ENCODE measurements at regions not wholly inside any gene's neighbourhood (a gene's known extent, or its start where the extent isn't known, plus 50 kb on each side); places are given as distances from the start of the nearest gene placed in this dataset.
"Not testable (repeated sequence)": the region's sequence is repeated elsewhere in the genome, so short reads cannot be mapped to it uniquely, and the experiment has no call there.

- DNase-seq (ENCODE audit: low read depth), result no peak
These were observed 121.5 kb downstream of the APIP start for GRCh38 chr11:34794696-34795095.

DNA sequence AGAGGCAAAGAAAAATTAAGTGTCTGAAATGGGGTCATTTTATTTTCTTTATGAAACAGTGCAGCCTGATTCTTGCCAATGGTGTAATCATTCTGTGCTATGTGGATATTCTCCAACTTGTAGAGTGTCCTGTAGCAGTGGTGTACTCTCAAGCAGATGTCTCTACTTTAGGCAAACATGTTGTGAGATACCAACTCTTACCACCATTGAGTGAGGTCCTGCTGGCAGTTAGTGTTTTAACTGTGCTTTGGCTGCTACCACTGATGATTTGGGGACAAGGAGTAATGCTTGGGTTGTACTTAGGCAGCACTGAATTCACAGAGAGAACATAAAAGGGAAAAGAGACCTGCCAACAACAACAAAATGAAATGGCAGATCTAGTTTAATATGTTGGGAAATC lies 122.5 kb downstream of the APIP start:
- DNase-seq (ENCODE audit: low read depth), result peak; percentile 81

DNA sequence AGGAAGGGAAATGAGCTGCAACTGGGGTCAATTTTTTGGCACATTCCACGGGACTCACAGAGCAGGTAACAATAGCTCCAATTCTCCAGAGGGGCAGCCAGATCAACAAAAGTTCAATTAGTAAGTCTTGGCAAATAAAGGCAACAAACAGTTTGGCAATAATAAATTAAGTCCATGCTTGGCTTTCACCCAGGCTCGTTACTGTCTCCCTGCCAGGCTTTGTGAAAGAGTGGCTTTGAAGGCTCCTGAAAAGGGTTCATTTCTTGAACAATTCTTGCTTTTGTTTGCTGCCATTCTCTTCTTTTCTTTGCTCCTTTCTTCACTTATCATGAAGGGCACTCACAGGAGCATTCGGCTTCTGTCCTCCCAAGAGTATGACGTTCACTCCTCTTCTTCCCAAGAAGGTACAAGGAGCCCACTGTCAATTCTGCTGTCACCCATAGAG lies 123.3 kb downstream of the APIP start:
- peak; percentile 72 for DNase-seq (ENCODE audit: low read depth)

GRCh38 chr11:34791780-34792542 lies 124.2 kb downstream of the APIP start:
- DNase-seq (ENCODE audit: low read depth), result peak; percentile 40

DNA sequence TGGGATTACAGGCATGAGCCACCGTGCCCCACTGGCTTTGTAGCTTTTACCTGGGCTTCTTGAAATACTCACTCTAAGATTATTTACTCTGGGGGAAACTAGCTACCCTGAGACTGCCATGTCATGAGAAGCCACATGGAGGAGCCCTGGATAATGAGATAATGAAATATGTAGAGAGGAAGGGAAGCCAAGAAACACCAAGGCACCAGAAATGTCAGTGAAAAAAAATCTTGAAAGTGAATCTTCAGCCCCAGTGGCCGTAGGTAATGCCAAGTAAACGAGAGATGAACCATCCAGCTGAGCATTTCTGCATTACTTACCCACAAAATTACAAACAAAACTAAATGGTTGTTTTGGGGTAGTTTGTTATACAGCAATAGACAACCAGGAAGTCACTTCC lies 125.6 kb downstream of the APIP start:
- DNase-seq (ENCODE audit: low read depth), result no peak

DNA sequence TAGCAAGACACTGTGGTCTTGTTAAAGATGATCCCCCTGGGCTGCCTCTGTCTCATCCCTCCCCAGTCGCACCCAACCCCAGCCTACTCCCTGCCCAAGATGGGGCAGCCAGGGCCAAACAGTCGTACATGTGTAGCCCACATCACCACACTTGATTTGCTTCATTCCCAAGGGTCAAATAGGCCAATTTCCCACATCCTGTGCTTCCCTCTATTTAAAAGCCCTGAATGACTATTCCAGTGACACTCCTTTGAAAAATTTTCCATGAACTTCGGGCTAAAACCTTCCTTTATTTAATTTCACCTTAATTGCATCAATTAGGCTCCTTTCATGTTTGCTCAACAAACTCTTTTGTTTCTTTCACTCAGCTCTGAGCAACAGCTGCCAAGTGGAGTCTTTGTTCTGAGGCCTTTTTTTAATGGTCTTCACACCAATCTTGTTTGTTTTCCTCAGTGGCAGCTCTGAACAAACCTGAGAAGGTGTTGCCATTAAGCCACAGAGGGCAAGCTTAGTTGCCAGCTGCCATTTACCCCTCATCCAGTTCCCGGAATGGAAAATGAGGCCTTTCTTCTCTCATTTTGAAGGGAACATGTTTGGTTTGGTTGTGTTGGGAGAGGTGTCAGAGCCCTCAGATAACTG lies 126.9 kb downstream of the APIP start:
- no peak for DNase-seq (ENCODE audit: low read depth)

GRCh38 chr11:34788642-34789041 lies 127.5 kb downstream of the APIP start:
- DNase-seq (ENCODE audit: low read depth), result no peak

GRCh38 chr11:34787895-34788294 lies 128.3 kb downstream of the APIP start:
- DNase-seq (ENCODE audit: low read depth), result no peak

DNA sequence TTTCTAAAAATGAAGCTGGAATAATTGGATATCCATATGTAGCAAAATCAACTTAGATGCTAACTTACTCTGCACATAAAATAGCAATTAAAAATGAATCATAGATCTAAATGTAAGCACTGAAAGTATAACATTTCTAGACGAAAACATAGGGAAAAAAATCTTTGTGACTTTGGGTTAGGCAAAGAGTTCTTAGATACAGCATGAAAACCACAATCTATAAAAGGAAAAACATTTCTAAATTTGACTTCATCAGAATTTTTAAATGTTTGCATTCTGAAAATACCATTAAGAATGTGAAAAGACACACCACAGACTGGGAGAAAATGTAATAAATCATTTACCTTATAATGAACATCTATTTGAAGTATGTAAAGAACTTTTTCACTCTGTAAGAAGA lies 128.8 kb downstream of the APIP start:
- DNase-seq (ENCODE audit: low read depth), result peak; percentile 24

GRCh38 chr11:34784318-34784841 lies 131.8 kb downstream of the APIP start:
- DNase-seq (ENCODE audit: low read depth), result no peak

GRCh38 chr11:34783816-34784317 lies 132.3 kb downstream of the APIP start:
- DNase-seq (ENCODE audit: low read depth), result no peak

- DNase-seq (ENCODE audit: low read depth), result not testable (repeated sequence)
These were observed 134.4 kb downstream of the APIP start for GRCh38 chr11:34781826-34782225.

- peak; percentile 30 for DNase-seq (ENCODE audit: low read depth)
These were observed 140.7 kb downstream of the APIP start for GRCh38 chr11:34775417-34775888.

DNA sequence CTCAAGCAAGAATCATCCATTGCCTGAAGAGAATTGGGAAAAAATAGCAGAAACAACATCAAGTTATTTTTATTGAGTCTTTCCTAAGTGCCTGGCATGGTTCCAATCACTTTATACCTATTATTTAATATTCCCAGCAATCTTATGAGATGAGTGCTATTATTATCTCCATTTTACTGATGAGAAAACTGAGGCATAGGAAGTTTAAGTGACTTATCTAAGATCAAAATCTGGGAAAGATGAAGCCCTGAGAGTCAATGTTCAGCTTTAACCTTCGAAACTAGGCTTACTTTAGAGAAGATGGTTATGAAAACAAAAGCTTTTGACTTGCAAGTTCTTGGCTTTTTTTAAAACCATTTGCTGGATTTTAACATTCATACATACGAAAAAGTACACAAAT lies 141.6 kb downstream of the APIP start:
- no peak for DNase-seq (ENCODE audit: low read depth)

DNA sequence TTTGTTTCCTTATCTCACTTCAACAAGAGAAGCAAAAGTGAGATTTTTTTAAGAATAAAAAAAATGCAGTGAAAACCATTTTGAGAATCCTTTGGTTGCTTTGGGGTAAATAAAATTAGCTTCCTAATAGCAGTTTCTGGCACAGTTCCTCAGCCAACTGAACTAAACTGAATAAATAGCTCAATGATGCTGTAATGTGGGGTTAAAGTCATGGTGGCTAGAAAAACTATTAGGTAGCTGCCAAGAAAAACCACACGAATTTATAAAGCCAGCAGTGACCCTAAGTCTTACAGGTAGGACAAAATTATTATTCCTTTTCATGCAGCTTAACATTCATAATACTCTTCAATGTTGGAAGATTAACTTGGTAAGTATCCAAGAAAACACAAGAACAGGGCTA lies 142.4 kb downstream of the APIP start:
- peak; percentile 52 for DNase-seq (ENCODE audit: low read depth)

- peak; percentile 40 for DNase-seq (ENCODE audit: low read depth)
These were observed 143.0 kb downstream of the APIP start for GRCh38 chr11:34773211-34773610.

DNA sequence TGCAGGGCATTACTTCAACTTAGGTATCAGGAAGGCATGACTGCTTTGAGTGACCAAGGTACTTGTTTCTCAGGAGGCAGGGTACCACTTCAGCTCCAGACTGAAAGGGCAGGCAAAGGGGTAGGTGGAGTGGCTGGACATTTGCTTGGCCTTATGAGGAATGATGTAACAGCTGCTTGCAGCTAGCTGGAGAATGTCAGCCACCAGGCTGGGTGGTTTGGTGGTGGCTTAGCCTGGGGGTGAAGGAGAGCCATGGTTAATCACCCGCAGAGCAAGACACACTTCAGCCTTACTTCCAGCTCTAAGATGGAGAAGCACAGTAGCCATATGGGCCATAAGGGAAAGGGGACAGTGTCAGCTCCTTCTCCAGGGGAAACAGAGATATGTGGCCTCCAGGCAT lies 146.1 kb downstream of the APIP start:
- DNase-seq (ENCODE audit: low read depth), result no peak

- no peak for DNase-seq (ENCODE audit: low read depth)
These were observed 147.0 kb downstream of the APIP start for GRCh38 chr11:34769224-34769623.

GRCh38 chr11:34762625-34763024 lies 141.7 kb downstream of the EHF start:
- not testable (repeated sequence) for DNase-seq (ENCODE audit: low read depth)

- peak; percentile 52 for DNase-seq (ENCODE audit: low read depth)
These were observed 137.4 kb downstream of the EHF start for GRCh38 chr11:34758262-34758661.

DNA sequence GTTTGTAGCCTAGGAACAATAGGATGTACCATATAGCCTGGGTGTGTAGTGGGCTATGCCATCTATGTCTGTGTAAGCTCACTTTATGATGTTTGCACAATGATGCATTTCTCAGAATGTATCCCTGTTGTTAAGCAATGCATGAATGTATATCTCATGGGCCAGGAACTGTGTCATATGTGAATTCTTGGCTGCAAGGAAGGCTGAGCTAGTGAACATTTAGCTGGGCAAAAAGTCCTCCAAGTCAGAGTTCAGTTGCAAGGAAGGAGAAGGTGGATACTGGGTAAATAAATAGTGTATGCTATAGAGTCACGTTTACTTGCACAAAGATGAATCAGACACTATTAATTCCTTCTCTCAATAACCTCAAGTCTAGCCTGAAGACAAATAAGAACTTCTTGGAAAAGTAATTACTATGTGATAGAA lies 136.1 kb downstream of the EHF start:
- no peak for DNase-seq (ENCODE audit: low read depth)

- no peak for DNase-seq (ENCODE audit: low read depth)
These were observed 135.7 kb downstream of the EHF start for GRCh38 chr11:34756591-34756990.

DNA sequence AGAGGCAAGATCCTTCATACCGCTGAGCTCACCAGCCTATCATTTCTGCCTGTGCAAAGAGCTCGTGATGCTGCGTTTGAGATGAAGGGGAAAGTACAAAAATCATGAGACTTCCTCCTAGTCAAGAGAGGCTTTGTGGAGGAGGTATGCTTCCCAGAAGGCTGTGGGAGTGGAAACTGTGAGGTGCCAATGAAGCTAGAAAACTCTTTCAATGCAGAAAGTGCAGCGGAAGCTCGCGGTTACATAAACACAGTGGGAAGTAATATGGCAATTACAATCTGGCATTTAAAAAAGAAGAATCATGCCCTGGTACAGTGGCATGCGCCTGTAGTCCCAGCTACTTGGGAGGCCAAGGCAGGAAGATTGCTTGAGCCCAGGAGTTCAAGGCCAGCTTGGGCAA lies 134.8 kb downstream of the EHF start:
- DNase-seq (ENCODE audit: low read depth), result no peak

Data from fibroblast of gingiva (primary cell).